ENCODE measurements at regions not wholly inside any gene's neighbourhood (a gene's known extent, or its start where the extent isn't known, plus 50 kb on each side); places are given as distances from the start of the nearest gene placed in this dataset.

- H3K4me1 ChIP-seq, result no peaks in the 10 kb centered on the region
- no peak overlapping the region for H3K4me3 ChIP-seq
- H3K27me3 ChIP-seq, result peaks cover 21 to 39% (median 30%) of the 10 kb centered on the region in 3 donors
- DNase-seq (no peak), ATAC-seq (no peak)
- H3K27ac ChIP-seq, result no peak overlapping the region
- in situ Hi-C loops (cut with MboI; ENCODE audit: low sequenced_read_pairs in 4 of 4), result no loop called here
- no peaks in the 10 kb centered on the region for H3K36me3 ChIP-seq
- TF ChIP-seq POLR2A (IDR thresholded peaks at IDR 0.05) (no peak), CTCF (IDR thresholded peaks at IDR 0.05 in 4 of 5, conservative IDR thresholded peaks at IDR 0.05 in 1 of 5) (no peak)
- H3K9me3 ChIP-seq, result peaks cover 0 to 11% (median 0%) of the 10 kb centered on the region in 3 donors
- intact Hi-C loops (cut with DNase I; ENCODE audit: low total_unique reads), result no loop called here
Measured at GRCh38 chr20:37636977-37637376, 56.9 kb upstream of the CTNNBL1 start.

GRCh38 chr20:37636212-37636975 lies 57.4 kb upstream of the CTNNBL1 start:
- no peak for DNase-seq
- Histone ChIP-seq H3K9me3 (peaks cover 0 to 11% (median 0%) of the 10 kb centered on the region in 3 donors), H3K36me3 (no peaks in the 10 kb centered on the region), H3K4me3 (no peak overlapping the region), H3K4me1 (no peaks in the 10 kb centered on the region), H3K27ac (no peak overlapping the region), H3K27me3 (peaks cover 27 to 42% (median 28%) of the 10 kb centered on the region in 3 donors)
- intact Hi-C loops (cut with DNase I; ENCODE audit: low total_unique reads) (no loop called here), in situ Hi-C loops (cut with MboI; ENCODE audit: low sequenced_read_pairs in 4 of 4) (no loop called here)
- ATAC-seq, result no peak
- no peak for TF ChIP-seq CTCF (IDR thresholded peaks at IDR 0.05 in 4 of 5, conservative IDR thresholded peaks at IDR 0.05 in 1 of 5)
- TF ChIP-seq POLR2A (IDR thresholded peaks at IDR 0.05), result no peak

- no peak overlapping the region for H3K4me3 ChIP-seq
- H3K36me3 ChIP-seq, result no peaks in the 10 kb centered on the region
- intact Hi-C loops (cut with DNase I; ENCODE audit: low total_unique reads), result no loop called here
- peaks cover 10 to 31% (median 29%) of the 10 kb centered on the region in 3 donors for H3K27me3 ChIP-seq
- in situ Hi-C loops (cut with MboI; ENCODE audit: low sequenced_read_pairs in 4 of 4), result no loop called here
- no peak overlapping the region for H3K27ac ChIP-seq
- no peaks in the 10 kb centered on the region for H3K4me1 ChIP-seq
- DNase-seq, result no peak
- TF ChIP-seq CTCF (IDR thresholded peaks at IDR 0.05 in 4 of 5, conservative IDR thresholded peaks at IDR 0.05 in 1 of 5) (no peak), POLR2A (IDR thresholded peaks at IDR 0.05) (no peak)
- ATAC-seq, result no peak
- H3K9me3 ChIP-seq, result peaks cover 0 to 11% (median 0%) of the 10 kb centered on the region in 3 donors
Measured at GRCh38 chr20:37630993-37631392, 62.8 kb upstream of the CTNNBL1 start.

- intact Hi-C loops (cut with DNase I; ENCODE audit: low total_unique reads), result no loop called here
- in situ Hi-C loops (cut with MboI; ENCODE audit: low sequenced_read_pairs in 4 of 4), result no loop called here
- peaks cover 10 to 29% (median 25%) of the 10 kb centered on the region in 3 donors for H3K27me3 ChIP-seq
- no peak for DNase-seq
- no peaks in the 10 kb centered on the region for H3K36me3 ChIP-seq
- no peak for ATAC-seq
- no peak overlapping the region for H3K4me3 ChIP-seq
- TF ChIP-seq CTCF (IDR thresholded peaks at IDR 0.05 in 4 of 5, conservative IDR thresholded peaks at IDR 0.05 in 1 of 5), result no peak
- no peak for TF ChIP-seq POLR2A (IDR thresholded peaks at IDR 0.05)
- no peak overlapping the region for H3K27ac ChIP-seq
- H3K9me3 ChIP-seq, result peaks cover 0 to 6% (median 0%) of the 10 kb centered on the region in 3 donors
- no peaks in the 10 kb centered on the region for H3K4me1 ChIP-seq
Measured at GRCh38 chr20:37630166-37630565, 63.7 kb upstream of the CTNNBL1 start.
